K562 (cell line): ENCODE measurements at regions not wholly inside any gene's neighbourhood (a gene's known extent, or its start where the extent isn't known, plus 50 kb on each side); places are given as distances from the start of the nearest gene placed in this dataset.

Experiments used
- ARHGAP35 ChIP-seq: fragments of 450-650 bp; IDR thresholded peaks from 2 replicates; pipeline ENCODE4 v1.6.1; 2018; ENCODE audit not compliant: partially characterized antibody
- ATF3 ChIP-seq, 2 experiments: fragments of 450-650 bp in 1 of 2; sonication (generic) in 1 of 2; formaldehyde crosslinking in 1 of 2; IDR thresholded peaks in 1 of 2; conservative IDR thresholded peaks in 1 of 2; 2 replicates each; pipeline versions ENCODE4 v1.6.1 to v1.8.1; 2016 to 2023; ENCODE audit warnings: mild to moderate bottlenecking in 2 of 2, moderate library complexity in 2 of 2, inconsistent platforms in 1 of 2, missing genetic modification reagents in 1 of 2
- NCOA2 ChIP-seq, 2 experiments: fragments of 450-650 bp; IDR thresholded peaks; 2 replicates each; pipeline ENCODE4 v1.6.1; 2018; ENCODE audit warnings: mild to moderate bottlenecking in 2 of 2, moderate library complexity in 1 of 2; ENCODE audit not compliant: partially characterized antibody in 2 of 2
- TEAD1 ChIP-seq, 2 experiments: fragments of 450-650 bp in 1 of 2; sonication (generic) in 1 of 2; formaldehyde crosslinking; IDR thresholded peaks; 2 replicates each; pipeline versions ENCODE4 v1.4.0 to v1.8.0; 2020 to 2022; ENCODE audit warnings: mild to moderate bottlenecking in 2 of 2, missing genetic modification reagents in 1 of 2
- TF ChIP-seq, protein P1 (sequence below), 3 experiments: IDR thresholded peaks in 2 of 3; conservative IDR thresholded peaks in 1 of 3; 2 replicates each; pipeline ENCODE4 v1.5.1; 2011 to 2012; ENCODE audit warnings: low read length in 3 of 3, mild to moderate bottlenecking in 3 of 3, control low read depth in 2 of 3, improper control_type of control experiment in 1 of 3, inconsistent platforms in 1 of 3, low read depth in 1 of 3, mixed read lengths in 1 of 3, moderate library complexity in 1 of 3; ENCODE audit not compliant: insufficient read depth in 2 of 3

GRCh38 chrX:6371353-6371752 is 142.7 kb upstream of the NLGN4X start:
- TF ChIP-seq, protein P1, sequence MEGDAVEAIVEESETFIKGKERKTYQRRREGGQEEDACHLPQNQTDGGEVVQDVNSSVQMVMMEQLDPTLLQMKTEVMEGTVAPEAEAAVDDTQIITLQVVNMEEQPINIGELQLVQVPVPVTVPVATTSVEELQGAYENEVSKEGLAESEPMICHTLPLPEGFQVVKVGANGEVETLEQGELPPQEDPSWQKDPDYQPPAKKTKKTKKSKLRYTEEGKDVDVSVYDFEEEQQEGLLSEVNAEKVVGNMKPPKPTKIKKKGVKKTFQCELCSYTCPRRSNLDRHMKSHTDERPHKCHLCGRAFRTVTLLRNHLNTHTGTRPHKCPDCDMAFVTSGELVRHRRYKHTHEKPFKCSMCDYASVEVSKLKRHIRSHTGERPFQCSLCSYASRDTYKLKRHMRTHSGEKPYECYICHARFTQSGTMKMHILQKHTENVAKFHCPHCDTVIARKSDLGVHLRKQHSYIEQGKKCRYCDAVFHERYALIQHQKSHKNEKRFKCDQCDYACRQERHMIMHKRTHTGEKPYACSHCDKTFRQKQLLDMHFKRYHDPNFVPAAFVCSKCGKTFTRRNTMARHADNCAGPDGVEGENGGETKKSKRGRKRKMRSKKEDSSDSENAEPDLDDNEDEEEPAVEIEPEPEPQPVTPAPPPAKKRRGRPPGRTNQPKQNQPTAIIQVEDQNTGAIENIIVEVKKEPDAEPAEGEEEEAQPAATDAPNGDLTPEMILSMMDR (IDR thresholded peaks at IDR 0.05 in 2 of 3, conservative IDR thresholded peaks at IDR 0.05 in 1 of 3; ENCODE audit: insufficient read depth in 2 of 3, low read depth in 1 of 3, low read length in 3 of 3), result no peak
- no peak for TF ChIP-seq NCOA2 (IDR thresholded peaks at IDR 0.05; ENCODE audit: partially characterized antibody in 2 of 2)
- TF ChIP-seq ARHGAP35, result no peak
- TF ChIP-seq ATF3 (IDR thresholded peaks at IDR 0.05), result no peak
- TF ChIP-seq ATF3 (CRISPR knock-in tag; conservative IDR thresholded peaks at IDR 0.05), result no peak
- no peak for TF ChIP-seq TEAD1 (CRISPR knock-in tag; IDR thresholded peaks at IDR 0.05)
